Tibial nerve (tissue), 3 donors: ENCODE measurements at regions not wholly inside any gene's neighbourhood (a gene's known extent, or its start where the extent isn't known, plus 50 kb on each side); places are given as distances from the start of the nearest gene placed in this dataset.

Experiments
- CTCF ChIP-seq, 5 experiments: fragments of 200-600 bp in 3 of 5; fragments of 450-650 bp in 2 of 5; sonication (generic) in 3 of 5; IDR thresholded peaks; one replicate each; pipeline ENCODE4 v1.5.1; 2016 to 2019; ENCODE audit warnings: antibody characterized with exemption in 5 of 5, mild to moderate bottlenecking in 3 of 5, moderate library complexity in 2 of 5
- POLR2A ChIP-seq, 2 donors: fragments of 450-650 bp; IDR thresholded peaks; one replicate each; pipeline ENCODE4 v1.6.1; 2017; ENCODE audit warnings: antibody characterized with exemption in 2 of 2, mild to moderate bottlenecking in 2 of 2, moderate library complexity in 2 of 2

- no peak for TF ChIP-seq CTCF (IDR thresholded peaks at IDR 0.05)
- no peak for TF ChIP-seq POLR2A (IDR thresholded peaks at IDR 0.05)
Observed at GRCh38 chr2:16196687-16197503, 256.5 kb downstream of the MYCN start.
